HepG2 (cell line): ENCODE measurements at regions not wholly inside any gene's neighbourhood (a gene's known extent, or its start where the extent isn't known, plus 50 kb on each side); places are given as distances from the start of the nearest gene placed in this dataset.

Source experiments
- ATAC-seq: fragments of 200-7000 bp; cut with Tn5 transposase; 3 replicates; pipeline ENCODE4 v1.9.1; 2020; ENCODE audit warnings: mild to moderate bottlenecking, moderate library complexity
- BruUV-seq: library from RNA; stranded (reverse); fragments of 400-500 nt; replicated peaks from 2 replicates; lab custom pipeline; 2021; lab: Mats Ljungman, UMichigan
- CTCF ChIA-PET: fragments of 300-600 bp; formaldehyde crosslinking; extraction: SDS; loops from one replicate; lab custom pipeline; 2021; ENCODE audit warnings: low total read pairs, inconsistent platforms, low intra/inter-chr PET ratio; lab: Yijun Ruan, JAX
- POLR2A ChIA-PET: fragments of 350-600 bp; sonication (Branson Sonifier 250); formaldehyde crosslinking; loops from one replicate; lab custom pipeline; 2020; ENCODE audit warnings: antibody characterized with exemption, inconsistent platforms; lab: Yijun Ruan, JAX
- DNase-seq: peaks from one replicate; pipeline ENCODE4 v3.0.0-alpha.2; 2015; ENCODE audit warnings: low spot score
- FAIRE-seq: peaks from 3 replicates; lab custom pipeline; 2011; peaks lifted over from hg19 to GRCh38; lab: Jason Lieb, UNC
- H2AFZ ChIP-seq: one replicate; pipeline ENCODE4 v1.6.1; 2011; ENCODE audit warnings: low read length, inconsistent platforms
- H3K27ac ChIP-seq: fragments of 300-600 bp; 3 replicates; pipeline ENCODE4 v1.8.0; 2011; ENCODE audit warnings: mixed run types, mild to moderate bottlenecking, mixed read lengths, low read length, inconsistent platforms; ENCODE audit not compliant: insufficient read depth; ENCODE audit errors: extremely low read length
- H3K27me3 ChIP-seq, 2 experiments: fragments of 200-600 bp in 1 of 2; 2 replicates in 1 of 2; 3 replicates in 1 of 2; pipeline versions ENCODE4 v1.6.0 to v1.8.0; 2011; ENCODE audit warnings: low read length in 2 of 2, mild to moderate bottlenecking in 2 of 2, moderate library complexity in 2 of 2, inconsistent platforms in 1 of 2; ENCODE audit not compliant: insufficient read depth in 2 of 2, control insufficient read depth in 1 of 2
- H3K36me3 ChIP-seq, 2 experiments: fragments of 200-600 bp in 1 of 2; replicated peaks in 1 of 2; 2 replicates in 1 of 2; 3 replicates in 1 of 2; pipeline versions ENCODE4 v1.5.1 to v1.8.0; 2011; ENCODE audit warnings: low read length in 2 of 2, inconsistent platforms in 1 of 2; ENCODE audit not compliant: insufficient read depth in 2 of 2, control insufficient read depth in 1 of 2
- H3K4me1 ChIP-seq: 2 replicates; pipeline ENCODE4 v1.5.1; 2012; ENCODE audit warnings: low read length, inconsistent platforms; ENCODE audit not compliant: insufficient read depth
- H3K4me2 ChIP-seq: 2 replicates; pipeline ENCODE4 v1.6.0; 2011; ENCODE audit warnings: low read depth, low read length, inconsistent platforms
- H3K4me3 ChIP-seq, 3 experiments: fragments of 200-600 bp in 1 of 3; sonication (generic), shearing (Covaris generic) in 1 of 3; replicated peaks in 1 of 3; 2 replicates each; pipeline ENCODE4 v1.5.1; 2011 to 2016; ENCODE audit warnings: low read length in 3 of 3, inconsistent platforms in 2 of 3, low read depth in 2 of 3, mild to moderate bottlenecking in 2 of 3, control low read depth in 1 of 3, mixed read lengths in 1 of 3; ENCODE audit not compliant: insufficient read depth in 1 of 3
- H3K79me2 ChIP-seq: one replicate; pipeline ENCODE4 v1.6.1; 2011; ENCODE audit warnings: low read length, inconsistent platforms; ENCODE audit not compliant: insufficient read depth
- H3K9ac ChIP-seq: 2 replicates; pipeline ENCODE4 v1.6.0; 2011; ENCODE audit warnings: mild to moderate bottlenecking, low read depth, low read length, inconsistent platforms; ENCODE audit not compliant: insufficient read depth
- H3K9me3 ChIP-seq: 2 replicates; pipeline ENCODE4 v1.5.1; 2012; ENCODE audit warnings: mild to moderate bottlenecking, low read length
- H4K20me1 ChIP-seq: 2 replicates; pipeline ENCODE4 v1.6.0; 2011; ENCODE audit warnings: inconsistent platforms, mild to moderate bottlenecking, low read length, moderate library complexity; ENCODE audit not compliant: insufficient read depth
- ELF4 ChIP-seq: sonication (generic); formaldehyde crosslinking; IDR thresholded peaks from 2 replicates; pipeline ENCODE4 v1.5.0; 2020; ENCODE audit warnings: missing genetic modification reagents, mild to moderate bottlenecking, moderate library complexity, borderline replicate concordance
- FOSL2 ChIP-seq: sonication (generic); formaldehyde crosslinking; IDR thresholded peaks from 2 replicates; pipeline ENCODE4 v1.4.0; 2020; ENCODE audit warnings: missing genetic modification reagents
- HCFC1 ChIP-seq: fragments of 150-350 bp; IDR thresholded peaks from 2 replicates; pipeline ENCODE4 v1.6.1; 2014; ENCODE audit warnings: low read depth, low read length
- HNF1B ChIP-seq: sonication (generic); formaldehyde crosslinking; IDR thresholded peaks from 2 replicates; pipeline ENCODE4 v1.5.1; 2020; ENCODE audit warnings: mild to moderate bottlenecking, moderate library complexity, missing genetic modification reagents
- KAT8 ChIP-seq: IDR thresholded peaks from 2 replicates; pipeline ENCODE4 v1.6.1; 2016; ENCODE audit warnings: missing genetic modification reagents, missing compliant biosample characterization
- NR2F1 ChIP-seq, 2 experiments: fragments of 450-650 bp in 1 of 2; formaldehyde crosslinking in 1 of 2; IDR thresholded peaks; 2 replicates each; pipeline versions ENCODE4 v1.5.0 to v1.6.1; 2016 to 2020; ENCODE audit warnings: mild to moderate bottlenecking in 1 of 2, missing compliant biosample characterization in 1 of 2, missing genetic modification reagents in 1 of 2, moderate library complexity in 1 of 2
- ONECUT2 ChIP-seq: sonication (generic); formaldehyde crosslinking; IDR thresholded peaks from 2 replicates; pipeline ENCODE4 v1.4.0; 2020; ENCODE audit warnings: missing genetic modification reagents
- PHF20 ChIP-seq: sonication (generic); formaldehyde crosslinking; IDR thresholded peaks from 2 replicates; pipeline ENCODE4 v1.5.0; 2020; ENCODE audit warnings: mild to moderate bottlenecking, missing genetic modification reagents
- REPIN1 ChIP-seq: sonication (generic); formaldehyde crosslinking; IDR thresholded peaks from 2 replicates; pipeline ENCODE4 v1.8.0; 2022; ENCODE audit warnings: missing genetic modification reagents, low read depth, mild to moderate bottlenecking, borderline replicate concordance
- SIX1 ChIP-seq: sonication (generic); formaldehyde crosslinking; IDR thresholded peaks from 2 replicates; pipeline ENCODE4 v1.4.0; 2020; ENCODE audit warnings: missing genetic modification reagents, borderline replicate concordance
- TCF12 ChIP-seq, 2 experiments: fragments of 450-650 bp in 1 of 2; sonication (generic) in 1 of 2; formaldehyde crosslinking in 1 of 2; IDR thresholded peaks; 2 replicates each; pipeline versions ENCODE4 v1.6.1 to v1.8.0; 2017 to 2022; ENCODE audit warnings: antibody characterized with exemption in 1 of 2, mild to moderate bottlenecking in 1 of 2, missing genetic modification reagents in 1 of 2, moderate library complexity in 1 of 2
- UBTF ChIP-seq: sonication (generic); formaldehyde crosslinking; IDR thresholded peaks from 2 replicates; pipeline ENCODE4 v1.4.0; 2020; ENCODE audit warnings: mild to moderate bottlenecking, missing genetic modification reagents
- ZMYM3 ChIP-seq: sonication (generic); formaldehyde crosslinking; IDR thresholded peaks from 2 replicates; pipeline ENCODE4 v1.5.1; 2020; ENCODE audit warnings: mild to moderate bottlenecking, missing genetic modification reagents
- ZNF333 ChIP-seq: sonication (generic); formaldehyde crosslinking; IDR thresholded peaks from 2 replicates; pipeline ENCODE4 v1.4.0; 2020; ENCODE audit warnings: mild to moderate bottlenecking, missing genetic modification reagents, borderline replicate concordance
- ZNF510 ChIP-seq: sonication (generic); formaldehyde crosslinking; IDR thresholded peaks from 2 replicates; pipeline ENCODE4 v1.4.0; 2020; ENCODE audit warnings: low read depth, mild to moderate bottlenecking, missing genetic modification reagents
- ZNF652 ChIP-seq: IDR thresholded peaks from 2 replicates; pipeline ENCODE4 v1.6.1; 2016; ENCODE audit warnings: low read depth, borderline replicate concordance
- ZNF776 ChIP-seq: sonication (generic); formaldehyde crosslinking; IDR thresholded peaks from 2 replicates; pipeline ENCODE4 v1.4.0; 2020; ENCODE audit warnings: mild to moderate bottlenecking, missing genetic modification reagents
- ZNF781 ChIP-seq: sonication (generic); formaldehyde crosslinking; IDR thresholded peaks from 2 replicates; pipeline ENCODE4 v1.5.1; 2020; ENCODE audit warnings: borderline replicate concordance, mild to moderate bottlenecking, missing genetic modification reagents; ENCODE audit errors: not compliant biosample characterization
- WGBS: methylation state at CpG from one replicate; pipeline ENCODE4 v1.1.6; 2017; ENCODE audit warnings: low lambda C conversion rate; 5-methylcytosine and 5-hydroxymethylcytosine counted together
- in situ Hi-C: cut with HindIII; loops from 2 replicates; pipeline ENCODE4 v1.10.0; 2017; ENCODE audit warnings: low pct_unique_long_range_greater_than_20kb; ENCODE audit not compliant: extremely low pct_ligation_motif_present
- intact Hi-C: fragments of 100-400 bp; cut with micrococcal nuclease; formaldehyde crosslinking; loops from one replicate; pipeline ENCODE4 v1.10.0; 2022; ENCODE audit not compliant: unreplicated experiment

GRCh38 chr18:34977838-34978532 is 63.2 kb upstream of the MAPRE2 start (continued):
- TF ChIP-seq KAT8 (CRISPR knock-in tag), result peak; percentile 24; the same call in 1 of the 2 replicates
- TF ChIP-seq ZMYM3 (CRISPR knock-in tag), result 0 out of 2 replicates have a peak, but pooled peaks have one; percentile 38
- TF ChIP-seq ZNF652 (CRISPR knock-in tag), result peak; percentile 96
- no peak for TF ChIP-seq NR2F1 (CRISPR knock-in tag; IDR thresholded peaks at IDR 0.05)
- no peak for TF ChIP-seq ZNF776 (CRISPR knock-in tag)
- TF ChIP-seq HCFC1, result no peak
- TF ChIP-seq FOSL2 (CRISPR knock-in tag), result peak; percentile 45; the same call in 1 of the 2 replicates
- 0 out of 2 replicates have a peak, but pooled peaks have one; percentile 0 for TF ChIP-seq HNF1B
- TF ChIP-seq ONECUT2, result peak; percentile 92

- no peak for ATAC-seq
- no peaks in the 10 kb centered on the region for H4K20me1 ChIP-seq
- H2AFZ ChIP-seq, result peak overlapping the region; percentile 30
- 1% methylated on average over 5 of the region's 5 CpGs for WGBS
- peak overlapping the region; percentile 83 for H3K4me2 ChIP-seq
- peak overlapping the region; percentile 71 to 98 (median 97) for H3K4me3 ChIP-seq
- H3K79me2 ChIP-seq, result peaks cover 13% of the 10 kb centered on the region
- FAIRE-seq, result no peak
- ChIA-PET CTCF (no interaction called here), POLR2A (interaction anchor here (1.0 to 5.3 kb wide), 5 partner anchors 50 to 66 kb away, joined by 3 to 42 read pairs (median 4); partner anchors contain the start of gene MAPRE2)
- in situ Hi-C loops, result loop anchor here (5.0 kb wide), 2 partner anchors 66 to 111 kb away; no protein-coding TSS in a partner anchor
- peak overlapping the region; percentile 82 for H3K9ac ChIP-seq
- intact Hi-C loops, result loop anchor here (2.0 to 5.0 kb wide), 4 partner anchors 49 to 111 kb away; partner anchors contain the start of gene MAPRE2
- no peak for DNase-seq
- no peaks in the 10 kb centered on the region for H3K9me3 ChIP-seq
- H3K27ac ChIP-seq, result peak overlapping the region; percentile 73
- H3K4me1 ChIP-seq, result peaks cover 40% of the 10 kb centered on the region
- no peaks in the 10 kb centered on the region; a peak in 1 of 5 replicates for H3K27me3 ChIP-seq
- H3K36me3 ChIP-seq, result no peaks in the 10 kb centered on the region
- BruUV-seq, result no TSS peak
- peak; percentile 16 for TF ChIP-seq ZNF781 (CRISPR knock-in tag)
- TF ChIP-seq TCF12 (IDR thresholded peaks at IDR 0.05), result no peak
- 0 out of 2 replicates have a peak, but pooled peaks have one; percentile 50 for TF ChIP-seq TCF12 (CRISPR knock-in tag; IDR thresholded peaks at IDR 0.05)
- no peak for TF ChIP-seq SIX1 (CRISPR knock-in tag)
- no peak for TF ChIP-seq ELF4 (CRISPR knock-in tag)
- 0 out of 2 replicates have a peak, but pooled peaks have one; percentile 2 for TF ChIP-seq ZNF510 (CRISPR knock-in tag)
- 0 out of 2 replicates have a peak, but pooled peaks have one; percentile 52 for TF ChIP-seq ZNF333
- TF ChIP-seq REPIN1 (CRISPR knock-in tag), result 0 out of 2 replicates have a peak, but pooled peaks have one; percentile 9
- TF ChIP-seq UBTF, result 0 out of 2 replicates have a peak, but pooled peaks have one; percentile 28
- no peak for TF ChIP-seq PHF20 (CRISPR knock-in tag)
Observed at GRCh38 chr18:34978533-34978893, 62.7 kb upstream of the MAPRE2 start.
